ENCODE measurements at regions not wholly inside any gene's neighbourhood (a gene's known extent, or its start where the extent isn't known, plus 50 kb on each side); places are given as distances from the start of the nearest gene placed in this dataset.

- TF ChIP-seq CTCF (IDR thresholded peaks at IDR 0.05), result no peak
- TF ChIP-seq POLR2A (IDR thresholded peaks at IDR 0.05), result no peak
- TF ChIP-seq POLR2AphosphoS5 (IDR thresholded peaks at IDR 0.05), result no peak
- no peak for TF ChIP-seq EP300 (IDR thresholded peaks at IDR 0.05)
These were observed 73.6 kb downstream of the CTSL start for GRCh38 chr9:87799503-87799902.
